ENCODE measurements at regions not wholly inside any gene's neighbourhood (a gene's known extent, or its start where the extent isn't known, plus 50 kb on each side); places are given as distances from the start of the nearest gene placed in this dataset.

DNA sequence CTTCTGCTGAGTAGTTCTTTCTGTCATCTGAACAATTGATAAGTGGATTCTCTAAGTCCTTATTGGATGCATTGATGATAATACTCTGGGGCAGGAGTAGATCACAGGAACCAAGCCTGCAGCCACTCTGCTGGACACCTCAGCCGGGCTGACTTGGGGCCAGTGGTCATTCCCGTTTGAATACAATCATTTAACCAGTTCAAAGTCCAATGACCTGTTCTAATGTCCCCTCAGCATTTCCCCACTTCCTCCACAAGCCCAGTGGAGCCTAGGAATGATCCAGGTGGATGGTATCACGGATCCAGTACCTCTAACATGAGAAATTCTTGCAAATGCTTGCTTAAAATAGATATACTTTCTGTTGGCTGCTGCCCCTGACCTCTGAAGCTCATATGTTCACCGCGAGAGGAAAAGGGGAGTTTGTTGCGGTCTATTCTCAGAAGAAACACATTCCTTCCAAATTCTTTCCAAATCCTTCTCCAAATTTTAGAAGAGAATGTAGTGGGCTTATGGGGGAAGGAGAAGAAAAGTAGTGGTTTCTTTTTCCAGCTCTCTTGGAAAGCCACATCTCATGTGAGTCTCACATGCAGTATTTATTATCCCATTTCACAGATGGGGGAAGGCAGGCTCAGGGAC lies 170.9 kb downstream of the INHBB start:
- TF ChIP-seq EZH2 (IDR thresholded peaks at IDR 0.05; ENCODE audit: low read length, missing control alignments) (no peak), CTCF (conservative IDR thresholded peaks at IDR 0.05 in 1 of 2, IDR thresholded peaks at IDR 0.05 in 1 of 2; ENCODE audit: low read depth in 1 of 2, low read length in 2 of 2) (no peak)
